ENCODE measurements at regions not wholly inside any gene's neighbourhood (a gene's known extent, or its start where the extent isn't known, plus 50 kb on each side); places are given as distances from the start of the nearest gene placed in this dataset.
"Not testable (repeated sequence)": the region's sequence is repeated elsewhere in the genome, so short reads cannot be mapped to it uniquely, and the experiment has no call there.

DNA sequence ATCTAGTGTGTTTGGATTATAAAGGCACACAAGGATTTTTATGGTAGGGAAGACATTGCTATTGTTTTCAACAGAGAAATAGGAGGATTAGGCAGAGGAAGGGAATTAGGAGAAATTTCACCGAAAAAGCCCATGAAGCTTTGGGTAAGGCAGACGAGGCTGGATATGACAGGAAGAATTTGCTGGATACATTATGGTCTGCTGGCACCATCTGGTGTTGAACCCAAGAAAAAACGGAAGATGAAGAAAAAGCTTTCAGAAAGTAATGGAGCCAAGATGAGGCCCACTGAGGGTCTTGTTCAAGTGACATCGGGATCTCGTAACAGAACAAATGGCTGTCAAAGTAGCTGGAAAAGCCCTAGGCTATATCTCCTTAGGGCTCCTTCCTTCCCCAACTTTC lies 56.5 kb downstream of the OR2J2 start:
- no peak overlapping the region for H3K27ac ChIP-seq
- TF ChIP-seq, protein P1, sequence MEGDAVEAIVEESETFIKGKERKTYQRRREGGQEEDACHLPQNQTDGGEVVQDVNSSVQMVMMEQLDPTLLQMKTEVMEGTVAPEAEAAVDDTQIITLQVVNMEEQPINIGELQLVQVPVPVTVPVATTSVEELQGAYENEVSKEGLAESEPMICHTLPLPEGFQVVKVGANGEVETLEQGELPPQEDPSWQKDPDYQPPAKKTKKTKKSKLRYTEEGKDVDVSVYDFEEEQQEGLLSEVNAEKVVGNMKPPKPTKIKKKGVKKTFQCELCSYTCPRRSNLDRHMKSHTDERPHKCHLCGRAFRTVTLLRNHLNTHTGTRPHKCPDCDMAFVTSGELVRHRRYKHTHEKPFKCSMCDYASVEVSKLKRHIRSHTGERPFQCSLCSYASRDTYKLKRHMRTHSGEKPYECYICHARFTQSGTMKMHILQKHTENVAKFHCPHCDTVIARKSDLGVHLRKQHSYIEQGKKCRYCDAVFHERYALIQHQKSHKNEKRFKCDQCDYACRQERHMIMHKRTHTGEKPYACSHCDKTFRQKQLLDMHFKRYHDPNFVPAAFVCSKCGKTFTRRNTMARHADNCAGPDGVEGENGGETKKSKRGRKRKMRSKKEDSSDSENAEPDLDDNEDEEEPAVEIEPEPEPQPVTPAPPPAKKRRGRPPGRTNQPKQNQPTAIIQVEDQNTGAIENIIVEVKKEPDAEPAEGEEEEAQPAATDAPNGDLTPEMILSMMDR (conservative IDR thresholded peaks at IDR 0.05) = 0 out of 2 replicates have a peak, but pooled peaks have one; percentile 9
- TF ChIP-seq ZFX (IDR thresholded peaks at IDR 0.05) = no peak

DNA sequence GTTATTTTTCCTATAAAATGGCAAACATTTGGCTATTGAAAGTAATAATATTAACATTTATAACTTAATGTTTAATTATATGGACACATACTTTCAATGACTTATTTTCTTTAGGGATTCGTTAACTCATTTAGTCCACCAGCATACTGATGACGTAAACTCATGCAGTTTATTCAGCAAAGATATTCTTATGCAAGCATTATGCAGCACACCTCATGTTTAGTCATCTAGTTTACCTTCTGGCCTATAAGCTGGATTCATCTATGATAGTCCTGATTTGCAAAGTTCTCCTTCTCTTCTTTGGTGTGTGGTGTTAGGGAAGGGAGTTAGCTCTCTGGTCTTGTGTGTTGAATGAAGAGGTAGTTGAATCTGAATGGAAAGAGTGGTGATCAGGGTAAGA lies 60.0 kb downstream of the OR2J2 start:
- TF ChIP-seq, protein P1 (conservative IDR thresholded peaks at IDR 0.05) = no peak
- no peak for TF ChIP-seq ZFX (IDR thresholded peaks at IDR 0.05)
- no peak overlapping the region for H3K27ac ChIP-seq

DNA sequence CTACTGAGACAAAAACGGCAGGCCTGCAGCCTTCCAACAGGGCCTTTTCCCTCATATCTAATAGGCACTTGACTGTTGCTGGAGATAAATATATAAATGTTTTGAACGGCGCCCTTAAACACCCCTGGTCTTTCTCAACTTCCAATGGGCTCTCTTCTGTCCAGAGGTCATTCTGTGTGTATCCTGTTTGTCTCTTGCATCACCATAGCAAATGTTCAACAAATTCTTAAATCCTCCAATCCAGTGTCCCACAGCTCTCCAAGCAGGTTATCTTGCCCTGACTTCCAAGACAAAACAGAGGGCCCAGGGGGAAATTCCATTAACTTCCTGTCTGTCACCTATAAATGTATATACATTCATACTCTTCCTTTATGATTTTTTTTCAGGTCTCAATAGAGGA lies 62.0 kb downstream of the OR2J2 start:
- no peak overlapping the region for H3K27ac ChIP-seq
- TF ChIP-seq ZFX (IDR thresholded peaks at IDR 0.05) = no peak
- TF ChIP-seq, protein P1 (conservative IDR thresholded peaks at IDR 0.05) = no peak

DNA sequence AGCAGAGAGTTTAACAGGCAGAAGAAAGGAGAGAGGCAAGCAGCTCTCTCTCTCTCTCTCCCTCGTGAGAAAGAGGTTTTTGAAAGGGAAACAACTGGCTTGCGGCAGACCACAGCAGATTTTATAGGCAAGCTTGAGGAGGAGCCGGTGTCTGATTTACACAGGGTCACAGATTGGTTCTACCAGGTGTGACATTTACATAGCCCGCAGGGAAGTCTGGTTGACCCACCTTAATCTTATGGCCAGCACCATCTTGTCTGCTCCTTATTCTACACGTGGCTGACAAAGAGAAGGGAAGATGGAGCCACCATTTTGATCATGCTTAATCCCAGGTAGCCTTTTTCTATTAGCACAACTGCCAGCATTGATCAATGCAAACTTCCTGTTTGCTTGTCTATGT lies 65.4 kb downstream of the OR2J2 start:
- no peak overlapping the region for H3K27ac ChIP-seq
- TF ChIP-seq, protein P1 (conservative IDR thresholded peaks at IDR 0.05) = no peak
- no peak for TF ChIP-seq ZFX (IDR thresholded peaks at IDR 0.05)

DNA sequence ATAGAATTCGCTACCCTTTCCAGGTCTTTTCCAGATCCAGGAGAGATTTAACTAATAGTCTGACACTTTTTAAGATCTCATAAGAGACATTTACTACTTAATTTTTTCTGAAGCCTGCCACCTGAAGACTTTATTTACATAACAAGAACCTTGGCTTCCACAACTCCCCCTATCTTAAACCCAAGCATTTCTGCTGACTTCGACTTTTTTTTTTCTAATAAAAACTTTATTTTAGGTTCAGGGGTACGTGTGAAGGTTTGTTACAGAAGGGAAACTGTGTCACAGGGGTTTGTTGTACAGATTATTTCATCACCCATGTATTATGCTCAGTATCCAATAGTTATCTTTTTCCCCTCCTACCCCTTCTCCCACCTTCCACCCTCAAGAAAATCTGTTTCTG lies 64.9 kb upstream of the OR14J1 start:
- no peak overlapping the region for H3K27ac ChIP-seq
- TF ChIP-seq, protein P1 (conservative IDR thresholded peaks at IDR 0.05) = no peak
- no peak for TF ChIP-seq ZFX (IDR thresholded peaks at IDR 0.05)

DNA sequence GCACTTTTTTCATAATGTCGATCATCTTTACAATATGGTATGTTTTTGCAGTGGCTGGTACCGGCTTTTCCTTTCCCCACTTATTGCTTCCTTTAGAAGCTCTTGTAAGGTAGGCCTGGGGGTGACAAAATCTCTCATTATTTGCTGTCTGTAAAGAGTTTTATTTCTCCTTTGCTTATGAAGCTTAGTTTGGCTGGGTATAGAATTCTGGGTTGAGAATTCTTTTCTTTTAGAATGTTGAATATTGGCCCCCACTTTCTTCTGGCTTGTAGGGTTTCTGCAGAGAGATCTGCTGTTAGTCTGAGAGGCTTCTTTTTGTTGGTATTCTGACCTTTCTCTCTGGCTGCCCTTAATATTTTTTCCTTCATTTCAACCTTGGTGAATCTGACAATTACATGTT lies 58.5 kb upstream of the OR14J1 start:
- not testable (repeated sequence) for H3K27ac ChIP-seq
